NOMO-1 treated with dmso at 0.1 percent for 144 hours (cell line): ENCODE measurements at regions not wholly inside any gene's neighbourhood (a gene's known extent, or its start where the extent isn't known, plus 50 kb on each side); places are given as distances from the start of the nearest gene placed in this dataset.
"Not testable (repeated sequence)": the region's sequence is repeated elsewhere in the genome, so short reads cannot be mapped to it uniquely, and the experiment has no call there.

Experiments
- DNase-seq: peaks from one replicate; lab custom pipeline; 2025; ENCODE audit not compliant: unreplicated experiment; lab: John Stamatoyannopoulos, UW

DNA sequence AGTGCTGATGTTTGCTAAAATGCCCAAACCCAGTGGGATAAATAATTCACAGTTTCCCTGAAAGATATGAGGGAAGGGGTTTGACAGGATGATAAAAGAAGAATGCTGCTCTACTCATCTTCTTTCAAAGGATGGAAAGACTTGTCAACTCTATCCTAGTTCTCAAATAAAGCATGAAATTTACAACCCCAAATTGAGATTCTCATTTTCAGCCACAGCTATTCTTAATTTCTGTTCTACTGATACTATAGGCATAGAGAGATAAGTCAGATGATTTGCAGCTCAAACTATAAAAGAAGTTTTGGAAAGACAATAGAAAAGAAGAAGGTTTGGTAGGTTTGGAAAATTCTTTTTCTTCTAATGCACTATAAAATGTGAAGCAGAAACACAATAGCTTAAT lies 542.6 kb downstream of the CSNK1G3 start:
- DNase-seq: no peak

- no peak for DNase-seq
These were observed 541.4 kb downstream of the CSNK1G3 start for GRCh38 chr5:124053340-124053739.

DNA sequence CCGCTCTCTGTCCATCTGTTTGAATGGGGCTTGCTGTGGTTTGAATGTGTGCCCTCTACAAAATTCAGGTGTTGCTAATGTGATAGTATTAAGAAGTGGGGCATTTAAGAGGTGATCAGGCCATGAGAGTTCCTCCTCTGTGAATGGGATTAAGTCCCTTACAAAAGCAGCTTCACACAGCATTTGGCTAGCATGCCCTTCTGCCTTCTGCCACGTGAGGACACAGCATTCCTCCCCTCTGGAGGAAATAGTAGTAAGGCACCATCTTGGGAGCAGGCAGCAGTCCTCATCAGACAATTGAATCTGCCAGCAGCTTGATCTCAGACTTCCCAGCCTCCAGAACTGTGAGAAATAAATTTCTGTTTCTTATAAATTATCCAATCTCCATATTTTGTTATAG lies 540.2 kb downstream of the CSNK1G3 start:
- DNase-seq: no peak

DNA sequence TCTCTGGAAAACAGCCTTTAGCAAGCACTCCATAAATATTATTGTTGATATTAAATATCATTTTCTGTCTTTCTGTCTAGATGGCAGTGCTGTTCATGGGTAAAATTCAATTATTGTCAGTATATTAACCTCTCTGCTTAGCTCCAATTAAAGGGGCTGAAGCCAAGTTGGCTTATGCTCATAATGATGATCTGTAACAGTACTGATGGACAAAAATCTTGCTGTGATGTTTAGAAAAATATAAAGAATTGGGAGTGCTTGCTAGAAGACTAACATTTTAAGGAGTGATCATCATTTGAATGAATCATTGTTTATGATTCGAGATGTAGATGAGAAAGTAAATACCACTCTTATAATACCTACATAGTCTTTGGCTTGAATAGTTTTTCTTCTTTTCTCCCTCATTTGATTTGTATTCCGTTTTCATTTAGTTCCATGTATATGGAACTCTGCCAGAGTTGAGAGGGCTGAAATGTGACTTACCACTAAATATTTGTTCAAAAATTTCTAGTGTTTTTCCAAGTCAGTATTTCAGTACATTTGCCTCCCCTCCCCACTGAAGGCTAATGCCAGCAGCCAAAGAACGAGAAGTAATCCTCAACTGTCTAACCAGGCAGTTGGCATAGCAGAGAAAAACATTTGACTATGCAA lies 538.3 kb downstream of the CSNK1G3 start:
- DNase-seq: no peak

DNA sequence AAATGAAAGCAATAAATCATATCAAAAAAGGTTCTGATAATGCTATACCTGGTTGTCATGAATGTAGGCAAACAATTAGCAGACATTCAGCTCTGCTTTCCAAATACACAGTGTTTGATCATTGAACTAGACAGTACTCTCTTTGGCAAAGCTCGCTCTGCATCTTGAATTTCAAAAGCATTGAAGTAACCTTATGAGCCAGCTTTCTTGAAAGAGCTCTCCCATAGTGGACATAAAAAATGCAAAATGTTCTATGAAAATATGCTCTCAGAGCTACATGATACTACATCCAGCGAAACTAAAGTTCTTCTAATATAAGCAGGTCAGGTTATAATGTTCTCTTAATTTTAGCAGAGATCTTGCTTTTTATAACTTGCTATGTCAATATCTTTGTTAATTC lies 533.4 kb downstream of the CSNK1G3 start:
- DNase-seq: no peak

- no peak for DNase-seq
These were observed 532.6 kb downstream of the CSNK1G3 start for GRCh38 chr5:124044613-124045012.

- DNase-seq: no peak
These were observed 531.5 kb downstream of the CSNK1G3 start for GRCh38 chr5:124043456-124043855.

DNA sequence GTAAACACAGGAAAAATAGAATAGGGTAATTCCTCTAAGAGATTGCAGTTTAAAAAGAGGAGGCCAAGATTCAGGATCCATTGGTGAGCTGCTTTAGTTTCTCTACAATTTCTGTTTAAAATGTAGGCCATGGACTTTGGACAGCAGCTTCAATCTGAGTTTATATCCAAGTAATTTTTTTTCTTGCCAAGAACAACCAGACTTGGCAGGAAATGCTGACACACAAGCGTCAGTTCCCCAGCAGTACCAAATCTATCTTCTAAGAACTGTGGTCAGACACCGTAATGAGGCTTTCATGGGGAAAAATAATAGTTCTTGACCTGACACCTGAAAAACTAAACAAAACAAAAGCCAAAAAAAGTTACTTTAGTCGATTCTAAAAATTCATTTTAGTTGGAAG lies 528.8 kb downstream of the CSNK1G3 start:
- no peak for DNase-seq

GRCh38 chr5:124039410-124039809 lies 527.4 kb downstream of the CSNK1G3 start:
- no peak for DNase-seq

DNA sequence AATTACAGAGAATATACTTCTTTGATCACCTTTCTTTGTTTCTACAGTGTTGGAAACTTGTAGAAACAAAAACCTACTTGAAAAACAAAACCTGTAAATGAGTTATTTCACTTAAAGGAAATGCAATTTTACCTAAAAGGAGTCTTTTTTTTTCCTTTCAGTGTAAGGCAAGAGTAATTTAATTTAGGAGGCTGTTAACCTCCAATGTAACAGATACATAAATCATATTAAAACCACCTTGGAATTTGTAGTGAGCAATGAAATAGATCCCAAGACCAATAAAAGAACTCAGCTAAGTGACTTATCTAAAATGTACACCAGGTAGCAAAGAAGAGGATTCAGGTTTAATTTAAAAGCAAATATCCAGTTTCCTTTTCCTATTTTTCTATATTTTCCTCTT lies 524.8 kb downstream of the CSNK1G3 start:
- DNase-seq: no peak

GRCh38 chr5:124034963-124035362 lies 523.0 kb downstream of the CSNK1G3 start:
- no peak for DNase-seq

GRCh38 chr5:124034083-124034700 lies 522.2 kb downstream of the CSNK1G3 start:
- DNase-seq: peak; percentile 2

DNA sequence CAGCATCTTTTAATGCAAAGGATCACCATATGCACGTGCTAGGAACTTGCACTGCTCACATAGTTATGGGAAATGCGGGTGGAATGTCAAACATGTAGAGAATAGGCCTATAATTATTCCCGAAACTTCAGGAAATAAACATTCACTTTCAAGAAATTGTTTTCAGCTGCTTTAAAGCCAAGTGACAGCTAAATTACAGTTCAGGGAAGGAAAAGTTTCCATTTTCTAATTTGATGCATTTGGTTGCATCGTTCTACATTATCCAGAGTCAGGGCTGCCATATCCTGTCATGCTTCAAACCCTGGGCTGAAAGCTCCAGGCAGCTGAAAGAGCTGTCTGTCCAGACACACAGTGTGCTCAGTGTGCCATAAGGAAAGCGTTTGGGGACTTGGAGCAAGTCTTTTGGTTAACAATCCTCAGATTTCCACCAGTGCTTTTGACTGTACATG lies 518.1 kb downstream of the CSNK1G3 start:
- DNase-seq: no peak

DNA sequence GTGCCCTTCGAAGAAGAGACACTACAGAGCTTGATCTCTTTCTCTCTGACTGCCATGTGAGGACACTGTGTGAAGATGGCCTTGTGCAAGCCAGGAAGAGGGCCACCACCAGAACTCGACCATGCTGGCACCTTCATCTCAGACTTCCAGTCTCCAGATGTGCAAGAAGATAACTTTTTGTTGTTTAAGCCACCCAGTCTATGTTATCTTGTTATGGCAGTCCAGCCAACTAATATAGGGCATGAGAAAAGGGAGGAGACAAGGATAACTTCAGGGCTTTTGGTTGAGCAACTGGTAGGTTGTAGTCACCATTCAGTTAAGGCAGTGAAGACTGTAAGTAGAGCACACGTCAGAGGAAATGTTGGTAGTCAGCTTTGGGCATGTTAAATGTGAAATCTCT lies 515.5 kb downstream of the CSNK1G3 start:
- DNase-seq: no peak

- DNase-seq: no peak
These were observed 513.4 kb downstream of the CSNK1G3 start for GRCh38 chr5:124025306-124025845.

DNA sequence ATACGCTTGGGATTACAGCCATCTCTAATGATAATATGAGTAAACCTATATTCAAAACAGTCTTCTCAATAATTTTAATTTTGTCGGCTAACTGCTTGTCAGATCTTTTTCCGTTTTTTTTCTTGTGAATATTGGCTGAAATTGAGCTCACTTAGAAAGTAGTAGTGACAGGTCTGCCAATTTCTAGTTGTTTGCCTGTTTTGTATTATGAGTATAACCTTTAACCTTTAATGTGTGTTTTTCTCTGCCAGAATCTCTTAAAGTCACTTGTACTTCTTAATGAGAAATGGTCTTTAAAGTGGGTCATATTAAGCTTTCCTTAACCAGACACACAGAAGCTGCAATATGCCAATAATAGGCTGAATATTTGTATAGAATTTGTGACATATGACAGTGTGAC lies 511.0 kb downstream of the CSNK1G3 start:
- DNase-seq: no peak

- DNase-seq: no peak
These were observed 509.8 kb downstream of the CSNK1G3 start for GRCh38 chr5:124021776-124022175.

- no peak for DNase-seq
These were observed 509.2 kb downstream of the CSNK1G3 start for GRCh38 chr5:124021066-124021641.

DNA sequence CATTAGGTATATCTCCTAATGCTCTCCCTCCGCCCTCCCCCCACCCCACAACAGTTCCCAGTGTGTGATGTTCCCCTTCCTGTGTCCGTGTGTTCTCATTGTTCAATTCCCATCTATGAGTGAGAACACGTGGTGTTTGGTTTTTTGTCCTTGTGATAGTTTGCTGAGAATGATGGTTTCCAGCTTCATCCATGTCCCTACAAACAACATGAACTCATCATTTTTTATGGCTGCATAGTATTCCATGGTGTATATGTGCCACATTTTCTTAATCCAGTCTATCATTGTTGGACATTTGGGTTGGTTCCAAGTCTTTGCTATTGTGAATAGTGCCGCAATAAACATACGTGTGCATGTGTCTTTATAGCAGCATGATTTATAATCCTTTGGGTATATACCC lies 505.3 kb downstream of the CSNK1G3 start:
- not testable (repeated sequence) for DNase-seq

DNA sequence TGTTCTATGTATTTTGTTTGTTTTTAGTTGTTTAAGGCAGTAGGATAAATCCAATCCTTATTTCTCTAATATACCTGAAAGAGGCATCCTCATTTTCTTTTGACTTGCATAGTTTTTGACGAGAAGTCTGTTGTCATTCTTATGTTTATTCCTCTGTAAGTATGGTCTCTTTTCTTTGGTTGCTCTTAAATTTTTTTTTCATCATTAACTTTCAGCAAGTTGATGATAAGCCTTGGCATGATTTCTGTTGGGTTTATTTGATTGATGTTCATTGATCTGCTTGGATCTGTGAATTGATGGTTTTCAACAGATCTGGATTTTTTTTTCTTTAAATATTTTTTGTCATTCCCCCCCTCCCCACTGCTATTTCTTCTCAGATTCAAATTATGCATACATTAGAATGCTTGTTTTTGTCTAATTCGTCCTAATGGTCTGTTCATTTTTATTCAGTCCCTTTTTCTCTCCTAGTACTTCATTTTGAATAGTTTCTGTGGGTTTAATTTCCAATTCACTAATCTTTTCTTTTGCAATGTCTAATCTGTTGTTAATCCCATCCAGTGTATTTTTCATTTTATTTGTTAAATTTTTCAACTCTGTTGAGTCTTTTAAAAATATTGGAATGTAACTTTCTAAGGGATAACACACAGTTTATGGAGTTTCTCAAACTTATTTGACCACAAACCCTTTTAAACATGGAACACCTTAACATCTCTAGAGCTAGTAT lies 495.9 kb downstream of the CSNK1G3 start:
- no peak for DNase-seq

DNA sequence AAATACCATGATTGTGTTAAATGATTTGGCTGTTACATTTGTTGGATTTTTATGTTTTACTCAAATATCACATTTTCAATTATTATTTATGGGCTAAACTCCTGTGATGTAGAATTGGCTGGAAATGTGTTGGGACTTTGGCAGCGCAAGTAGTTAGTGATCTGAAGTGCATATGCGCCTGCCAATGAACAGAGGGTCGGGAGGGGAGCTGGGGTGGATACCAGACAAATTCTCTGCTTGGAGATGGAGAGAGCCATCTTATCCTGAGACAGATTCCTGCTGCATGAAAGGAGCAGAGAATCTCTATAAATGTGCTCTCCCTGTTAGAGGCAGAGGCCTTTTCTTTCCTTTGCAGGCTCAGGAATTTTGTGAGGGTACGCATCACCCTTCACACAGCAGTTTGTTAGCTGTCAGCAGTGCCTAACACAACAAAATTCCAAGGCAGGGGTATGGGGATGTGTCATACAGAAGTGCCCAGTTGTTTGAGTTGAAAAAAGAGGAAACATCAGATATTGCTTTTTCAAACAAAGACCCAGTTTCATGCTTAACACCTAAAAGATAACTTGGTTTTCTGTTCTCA lies 489.1 kb downstream of the CSNK1G3 start:
- no peak for DNase-seq
